Stimulated activated CD4-positive, alpha-beta T cell treated with anti-CD3 and anti-CD28 coated beads, Interleukin-12 subunit alpha, Interleukin-12 subunit beta, amount 100 ng/mL, for 48 hours (primary cell): ENCODE measurements at regions not wholly inside any gene's neighbourhood (a gene's known extent, or its start where the extent isn't known, plus 50 kb on each side); places are given as distances from the start of the nearest gene placed in this dataset.

ENCODE experiments used
- DNase-seq, 3 donors: peaks; one replicate each; pipeline ENCODE4 v3.0.0-alpha.2; 2020; ENCODE audit warnings: low read depth in 2 of 3, low spot score in 1 of 3

GRCh38 chr4:184529283-184529682 is 54.9 kb upstream of the IRF2 start:
- no peak for DNase-seq

DNA sequence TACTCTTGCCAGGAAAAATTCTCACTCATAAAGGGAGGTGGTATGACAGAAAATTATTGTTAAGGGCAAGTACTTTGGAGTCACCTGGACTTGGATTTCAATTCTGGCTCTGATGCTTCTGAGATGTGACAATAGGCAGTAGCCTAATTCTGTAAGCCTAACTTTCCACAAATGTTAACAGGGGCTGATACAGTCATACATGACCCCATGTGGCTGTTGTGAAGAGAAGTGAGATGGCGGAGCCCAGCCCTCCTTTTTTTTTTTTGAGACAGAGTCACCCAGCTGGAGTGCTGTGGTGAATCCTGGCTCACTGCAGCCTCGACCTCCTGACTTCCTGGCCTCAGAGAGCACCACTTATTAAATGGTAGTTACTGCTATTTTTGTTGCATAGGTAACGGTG is 54.4 kb upstream of the IRF2 start:
- DNase-seq, result no peak

- no peak for DNase-seq
Observed at GRCh38 chr4:184528051-184528450, 53.7 kb upstream of the IRF2 start.

- DNase-seq, result no peak
Observed at GRCh38 chr4:184526228-184526627, 51.9 kb upstream of the IRF2 start.
